GM18505 (cell line): ENCODE measurements at regions not wholly inside any gene's neighbourhood (a gene's known extent, or its start where the extent isn't known, plus 50 kb on each side); places are given as distances from the start of the nearest gene placed in this dataset.
A peak's percentile ranks its signal among the peaks of the same experiment; 100 is the strongest.

Experiments
- ATAC-seq: cut with Tn5 transposase; IDR thresholded peaks from one replicate; pipeline ENCODE4 v1.9.1; 2021; ENCODE audit not compliant: unreplicated experiment
- POLR2A ChIP-seq: IDR thresholded peaks from 4 replicates; pipeline ENCODE4 v1.6.1; 2011; ENCODE audit warnings: borderline replicate concordance; ENCODE audit not compliant: insufficient read depth, insufficient read length; ENCODE audit errors: extremely low read depth

GRCh38 chr9:108194154-108194553, 661.6 kb downstream of the ACTL7B start:
- TF ChIP-seq POLR2A, result no peak
- no peak for ATAC-seq

GRCh38 chr9:108193026-108193710, 662.6 kb downstream of the ACTL7B start:
- TF ChIP-seq POLR2A, result no peak
- no peak for ATAC-seq

GRCh38 chr9:108191065-108191464, 664.7 kb downstream of the ACTL7B start:
- no peak for ATAC-seq
- no peak for TF ChIP-seq POLR2A

GRCh38 chr9:108188976-108189375, 666.8 kb downstream of the ACTL7B start:
- no peak for TF ChIP-seq POLR2A
- ATAC-seq, result no peak

GRCh38 chr9:108188482-108188881, 667.3 kb downstream of the ACTL7B start:
- no peak for ATAC-seq
- TF ChIP-seq POLR2A, result no peak

GRCh38 chr9:108186642-108187395, 669.0 kb downstream of the ACTL7B start:
- TF ChIP-seq POLR2A, result no peak
- ATAC-seq, result no peak

- no peak for TF ChIP-seq POLR2A
- ATAC-seq, result no peak
Measured at GRCh38 chr9:108185613-108186012, 670.2 kb downstream of the ACTL7B start.

GRCh38 chr9:108184941-108185340, 670.8 kb downstream of the ACTL7B start:
- no peak for TF ChIP-seq POLR2A
- no peak for ATAC-seq

- ATAC-seq, result no peak
- no peak for TF ChIP-seq POLR2A
Measured at GRCh38 chr9:108184009-108184408, 671.8 kb downstream of the ACTL7B start.

- no peak for TF ChIP-seq POLR2A
- ATAC-seq, result peak; percentile 90
Measured at GRCh38 chr9:108182950-108183381, 672.8 kb downstream of the ACTL7B start.

GRCh38 chr9:108182270-108182669, 673.5 kb downstream of the ACTL7B start:
- ATAC-seq, result no peak

GRCh38 chr9:108181441-108181840, 674.3 kb downstream of the ACTL7B start:
- ATAC-seq, result no peak
- no peak for TF ChIP-seq POLR2A

More at GRCh38 chr9:108182270-108182669, 673.5 kb downstream of the ACTL7B start:
- no peak for TF ChIP-seq POLR2A

- TF ChIP-seq POLR2A, result no peak
- no peak for ATAC-seq
Measured at GRCh38 chr9:108180541-108180940, 675.2 kb downstream of the ACTL7B start.

GRCh38 chr9:108178318-108178717, 677.5 kb downstream of the ACTL7B start:
- TF ChIP-seq POLR2A, result no peak
- ATAC-seq, result no peak
